Body of pancreas (tissue), 4 donors: ENCODE measurements at regions not wholly inside any gene's neighbourhood (a gene's known extent, or its start where the extent isn't known, plus 50 kb on each side); places are given as distances from the start of the nearest gene placed in this dataset.

Source experiments
- CTCF ChIP-seq, 7 experiments: fragments of 450-650 bp in 4 of 7; fragments of 200-600 bp in 3 of 7; sonication (generic) in 3 of 7; IDR thresholded peaks; one replicate each; pipeline ENCODE4 v1.5.1; 2016 to 2019; ENCODE audit warnings: antibody characterized with exemption in 7 of 7
- POLR2A ChIP-seq, 3 donors: fragments of 450-650 bp; IDR thresholded peaks; one replicate each; pipeline ENCODE4 v1.6.1; 2016; ENCODE audit warnings: antibody characterized with exemption in 3 of 3, mild to moderate bottlenecking in 2 of 3

GRCh38 chr16:86761111-86762031 lies 183.0 kb downstream of the FOXL1 start:
- TF ChIP-seq CTCF (IDR thresholded peaks at IDR 0.05) = peak; percentile 34 to 58 (median 47)
- no peak for TF ChIP-seq POLR2A (IDR thresholded peaks at IDR 0.05)
